ENCODE measurements at regions not wholly inside any gene's neighbourhood (a gene's known extent, or its start where the extent isn't known, plus 50 kb on each side); places are given as distances from the start of the nearest gene placed in this dataset.

DNA sequence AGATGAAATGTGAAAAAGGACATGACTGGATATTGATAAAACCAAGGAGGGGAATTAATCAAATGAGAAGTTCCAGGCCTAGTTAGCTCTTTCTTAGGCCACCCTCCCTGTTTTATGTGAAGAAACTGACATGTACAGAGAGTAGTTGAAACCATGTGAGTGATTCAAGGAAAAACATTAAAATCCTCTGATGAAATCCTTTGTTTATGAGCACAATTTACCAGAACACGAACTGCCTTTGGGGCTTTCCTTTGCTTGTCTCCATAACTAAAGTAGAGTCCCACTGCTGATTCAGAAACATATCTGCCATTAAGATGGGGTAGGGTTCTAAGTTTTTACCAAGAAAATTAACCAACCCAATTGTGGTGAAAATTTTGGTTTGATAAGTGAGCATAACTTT lies 558.3 kb downstream of the NR2F2 start:
- TF ChIP-seq, protein P1, sequence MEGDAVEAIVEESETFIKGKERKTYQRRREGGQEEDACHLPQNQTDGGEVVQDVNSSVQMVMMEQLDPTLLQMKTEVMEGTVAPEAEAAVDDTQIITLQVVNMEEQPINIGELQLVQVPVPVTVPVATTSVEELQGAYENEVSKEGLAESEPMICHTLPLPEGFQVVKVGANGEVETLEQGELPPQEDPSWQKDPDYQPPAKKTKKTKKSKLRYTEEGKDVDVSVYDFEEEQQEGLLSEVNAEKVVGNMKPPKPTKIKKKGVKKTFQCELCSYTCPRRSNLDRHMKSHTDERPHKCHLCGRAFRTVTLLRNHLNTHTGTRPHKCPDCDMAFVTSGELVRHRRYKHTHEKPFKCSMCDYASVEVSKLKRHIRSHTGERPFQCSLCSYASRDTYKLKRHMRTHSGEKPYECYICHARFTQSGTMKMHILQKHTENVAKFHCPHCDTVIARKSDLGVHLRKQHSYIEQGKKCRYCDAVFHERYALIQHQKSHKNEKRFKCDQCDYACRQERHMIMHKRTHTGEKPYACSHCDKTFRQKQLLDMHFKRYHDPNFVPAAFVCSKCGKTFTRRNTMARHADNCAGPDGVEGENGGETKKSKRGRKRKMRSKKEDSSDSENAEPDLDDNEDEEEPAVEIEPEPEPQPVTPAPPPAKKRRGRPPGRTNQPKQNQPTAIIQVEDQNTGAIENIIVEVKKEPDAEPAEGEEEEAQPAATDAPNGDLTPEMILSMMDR (IDR thresholded peaks at IDR 0.05; ENCODE audit: borderline replicate concordance, extremely low read depth, low read length, poor library complexity, severe bottlenecking): no peak
- TF ChIP-seq EZH2 (IDR thresholded peaks at IDR 0.05; ENCODE audit: borderline replicate concordance, low read depth, low read length, severe bottlenecking): no peak
